Parathyroid adenoma (tissue), 2 donors: ENCODE measurements at regions not wholly inside any gene's neighbourhood (a gene's known extent, or its start where the extent isn't known, plus 50 kb on each side); places are given as distances from the start of the nearest gene placed in this dataset.

Source experiments
- H2AFZ ChIP-seq: fragments of 300-600 bp; sonication (generic); one replicate; pipeline ENCODE4 v1.7.0; 2017; ENCODE audit warnings: antibody characterized with exemption, mild to moderate bottlenecking
- H3K27ac ChIP-seq: fragments of 300-600 bp; sonication (generic); one replicate; pipeline ENCODE4 v1.7.0; 2017
- H3K27me3 ChIP-seq: fragments of 300-600 bp; sonication (generic); one replicate; pipeline ENCODE4 v1.7.0; 2017; ENCODE audit warnings: low read length; ENCODE audit not compliant: control insufficient read depth, insufficient read depth
- H3K36me3 ChIP-seq: fragments of 300-600 bp; sonication (generic); one replicate; pipeline ENCODE4 v1.7.0; 2017; ENCODE audit warnings: low read length; ENCODE audit not compliant: control insufficient read depth, insufficient read depth
- H3K4me1 ChIP-seq: fragments of 300-600 bp; sonication (generic); one replicate; pipeline ENCODE4 v1.7.0; 2017; ENCODE audit warnings: control low read depth
- H3K4me2 ChIP-seq: fragments of 300-600 bp; sonication (generic); one replicate; pipeline ENCODE4 v1.7.0; 2017; ENCODE audit warnings: low read length
- H3K4me3 ChIP-seq: fragments of 300-600 bp; sonication (generic); one replicate; pipeline ENCODE4 v1.7.0; 2017; ENCODE audit warnings: low read depth, low read length
- H3K79me2 ChIP-seq: fragments of 300-600 bp; sonication (generic); one replicate; pipeline ENCODE4 v1.7.0; 2017; ENCODE audit warnings: control low read depth
- H3K9ac ChIP-seq: fragments of 300-600 bp; sonication (generic); one replicate; pipeline ENCODE4 v1.7.0; 2017; ENCODE audit warnings: mild to moderate bottlenecking
- H3K9me3 ChIP-seq: fragments of 300-600 bp; sonication (generic); one replicate; pipeline ENCODE4 v1.7.0; 2017; ENCODE audit warnings: low read length; ENCODE audit not compliant: control insufficient read depth
- CTCF ChIP-seq: fragments of 300-600 bp; sonication (generic); IDR thresholded peaks from one replicate; pipeline ENCODE4 v1.7.0; 2017; ENCODE audit warnings: antibody characterized with exemption, mild to moderate bottlenecking
- donor health status: primary hyperparathyroidism.

- no peak overlapping the region for H3K4me2 ChIP-seq
- no peak overlapping the region for H2AFZ ChIP-seq
- no peaks in the 10 kb centered on the region for H3K9me3 ChIP-seq
- no peak overlapping the region for H3K4me3 ChIP-seq
- TF ChIP-seq CTCF = no peak
- no peak overlapping the region for H3K9ac ChIP-seq
- H3K36me3 ChIP-seq = no peaks in the 10 kb centered on the region
- H3K4me1 ChIP-seq = no peaks in the 10 kb centered on the region
- no peak overlapping the region for H3K27ac ChIP-seq
- no peaks in the 10 kb centered on the region for H3K79me2 ChIP-seq
- no peaks in the 10 kb centered on the region for H3K27me3 ChIP-seq
Measured at GRCh38 chr14:89015016-89015415, 190.6 kb downstream of the TTC8 start.

- Histone ChIP-seq H2AFZ (no peak overlapping the region), H3K79me2 (no peaks in the 10 kb centered on the region), H3K27me3 (no peaks in the 10 kb centered on the region), H3K9me3 (no peaks in the 10 kb centered on the region), H3K36me3 (no peaks in the 10 kb centered on the region), H3K27ac (no peak overlapping the region), H3K4me3 (no peak overlapping the region), H3K4me1 (no peaks in the 10 kb centered on the region), H3K4me2 (no peak overlapping the region), H3K9ac (no peak overlapping the region)
- no peak for TF ChIP-seq CTCF
Measured at GRCh38 chr14:89017417-89017816, 193.0 kb downstream of the TTC8 start.

- Histone ChIP-seq H3K36me3 (no peaks in the 10 kb centered on the region), H3K9me3 (no peaks in the 10 kb centered on the region), H3K79me2 (no peaks in the 10 kb centered on the region), H3K27me3 (no peaks in the 10 kb centered on the region), H3K4me1 (no peaks in the 10 kb centered on the region), H3K4me2 (no peak overlapping the region), H2AFZ (no peak overlapping the region), H3K9ac (no peak overlapping the region), H3K27ac (no peak overlapping the region), H3K4me3 (no peak overlapping the region)
- TF ChIP-seq CTCF = no peak
Measured at GRCh38 chr14:89022274-89022673, 197.8 kb downstream of the TTC8 start.

- Histone ChIP-seq H3K27me3 (no peaks in the 10 kb centered on the region), H3K27ac (no peak overlapping the region), H3K4me3 (no peak overlapping the region), H3K9me3 (no peaks in the 10 kb centered on the region), H3K79me2 (no peaks in the 10 kb centered on the region), H3K36me3 (no peaks in the 10 kb centered on the region), H3K9ac (no peak overlapping the region), H3K4me2 (no peak overlapping the region), H2AFZ (no peak overlapping the region), H3K4me1 (no peaks in the 10 kb centered on the region)
- no peak for TF ChIP-seq CTCF
Measured at GRCh38 chr14:89024691-89025090, 200.2 kb downstream of the TTC8 start.

- Histone ChIP-seq H3K27me3 (no peaks in the 10 kb centered on the region), H2AFZ (peak overlapping the region; percentile 56)
Measured at GRCh38 chr14:89025561-89026236, 201.2 kb downstream of the TTC8 start.

More at GRCh38 chr14:89025561-89026236, 201.2 kb downstream of the TTC8 start:
- TF ChIP-seq CTCF = no peak
- no peak overlapping the region for H3K4me3 ChIP-seq
- H3K9ac ChIP-seq = no peak overlapping the region
- no peak overlapping the region for H3K4me2 ChIP-seq
- no peaks in the 10 kb centered on the region for H3K36me3 ChIP-seq
- H3K79me2 ChIP-seq = no peaks in the 10 kb centered on the region
- H3K27ac ChIP-seq = no peak overlapping the region
- H3K9me3 ChIP-seq = no peaks in the 10 kb centered on the region
- no peaks in the 10 kb centered on the region for H3K4me1 ChIP-seq
